Panc1 (cell line): ENCODE measurements at regions not wholly inside any gene's neighbourhood (a gene's known extent, or its start where the extent isn't known, plus 50 kb on each side); places are given as distances from the start of the nearest gene placed in this dataset.

Experiments
- ATAC-seq: fragments of 200-7000 bp; cut with Tn5 transposase; 2 replicates; pipeline ENCODE4 v1.9.1; 2020; ENCODE audit warnings: mild to moderate bottlenecking, moderate library complexity
- BruUV-seq: library from RNA; stranded (reverse); fragments of 400-500 nt; replicated peaks from 2 replicates; lab custom pipeline; 2021; lab: Mats Ljungman, UMichigan
- CTCF ChIA-PET: fragments of 300-600 bp; sonication (Branson Sonifier 250); formaldehyde crosslinking; loops from one replicate; lab custom pipeline; 2022; ENCODE audit warnings: antibody characterized with exemption; lab: Charles Lee
- POLR2A ChIA-PET: fragments of 300-600 bp; sonication (Branson Sonifier 250); formaldehyde crosslinking; loops from one replicate; lab custom pipeline; 2022; ENCODE audit warnings: antibody characterized with exemption; lab: Charles Lee
- DNase-seq: peaks from one replicate; pipeline ENCODE4 v3.0.0-alpha.2; 2010; ENCODE audit warnings: low read depth, low spot score
- H3K27ac ChIP-seq: 2 replicates; pipeline ENCODE4 v1.5.1; 2011; ENCODE audit warnings: mild to moderate bottlenecking, low read length, inconsistent platforms
- H3K27me3 ChIP-seq: fragments of 200-500 bp; sonication (Bioruptor generic); 2 replicates; pipeline ENCODE4 v1.6.0; 2014; ENCODE audit warnings: low read length, inconsistent platforms; ENCODE audit not compliant: control insufficient read depth, insufficient read depth
- H3K36me3 ChIP-seq: fragments of 200-500 bp; sonication (Bioruptor generic); 2 replicates; pipeline ENCODE4 v1.5.1; 2014; ENCODE audit warnings: inconsistent platforms, mild to moderate bottlenecking, low read length, moderate library complexity; ENCODE audit not compliant: control insufficient read depth, insufficient read depth
- H3K4me1 ChIP-seq: 2 replicates; pipeline ENCODE4 v1.5.1; 2011; ENCODE audit warnings: inconsistent platforms, mild to moderate bottlenecking, low read length, moderate library complexity; ENCODE audit not compliant: control insufficient read depth, insufficient read depth
- H3K4me3 ChIP-seq, 2 experiments: 2 replicates each; pipeline ENCODE4 v1.5.1; 2011 to 2012; ENCODE audit warnings: low read depth in 2 of 2, low read length in 2 of 2, mild to moderate bottlenecking in 2 of 2, inconsistent platforms in 1 of 2, moderate library complexity in 1 of 2
- H3K9me3 ChIP-seq: fragments of 200-500 bp; sonication (Bioruptor generic); 2 replicates; pipeline ENCODE4 v1.5.1; 2014; ENCODE audit warnings: low read depth, mild to moderate bottlenecking, inconsistent platforms, low read length, moderate library complexity; ENCODE audit not compliant: control insufficient read depth, insufficient read depth
- POLR2AphosphoS5 ChIP-seq: IDR thresholded peaks from 2 replicates; pipeline ENCODE4 v1.6.1; 2012; ENCODE audit warnings: mild to moderate bottlenecking, low read depth, low read length, moderate library complexity
- SIN3A ChIP-seq: IDR thresholded peaks from 2 replicates; pipeline ENCODE4 v1.6.1; 2012; ENCODE audit warnings: low read depth, mild to moderate bottlenecking, low read length, moderate library complexity, borderline replicate concordance; ENCODE audit not compliant: insufficient read depth
- TCF7L2 ChIP-seq: IDR thresholded peaks from 2 replicates; pipeline ENCODE4 v1.6.1; 2011; ENCODE audit warnings: mild to moderate bottlenecking, low read depth, low read length, inconsistent platforms
- in situ Hi-C: cut with HindIII; loops from 2 replicates; pipeline ENCODE4 v1.10.0; 2016; ENCODE audit warnings: low sequenced_read_pairs, low pct_unique_long_range_greater_than_20kb
- intact Hi-C: fragments of 100-400 bp; cut with micrococcal nuclease; formaldehyde crosslinking; loops from one replicate; pipeline ENCODE4 v1.10.0; 2022; ENCODE audit not compliant: unreplicated experiment
- TF ChIP-seq, protein P1 (sequence below), 2 experiments: IDR thresholded peaks; 2 replicates each; pipeline ENCODE4 v1.6.1; 2011 to 2012; ENCODE audit warnings: low read depth in 2 of 2, control low read depth in 1 of 2, low read length in 1 of 2, mild to moderate bottlenecking in 1 of 2, moderate library complexity in 1 of 2; ENCODE audit not compliant: insufficient read depth in 1 of 2
- TF ChIP-seq, protein P2 (sequence below): fragments of 450-650 bp; IDR thresholded peaks from 2 replicates; pipeline ENCODE4 v1.5.1; 2017; ENCODE audit warnings: mild to moderate bottlenecking

DNA sequence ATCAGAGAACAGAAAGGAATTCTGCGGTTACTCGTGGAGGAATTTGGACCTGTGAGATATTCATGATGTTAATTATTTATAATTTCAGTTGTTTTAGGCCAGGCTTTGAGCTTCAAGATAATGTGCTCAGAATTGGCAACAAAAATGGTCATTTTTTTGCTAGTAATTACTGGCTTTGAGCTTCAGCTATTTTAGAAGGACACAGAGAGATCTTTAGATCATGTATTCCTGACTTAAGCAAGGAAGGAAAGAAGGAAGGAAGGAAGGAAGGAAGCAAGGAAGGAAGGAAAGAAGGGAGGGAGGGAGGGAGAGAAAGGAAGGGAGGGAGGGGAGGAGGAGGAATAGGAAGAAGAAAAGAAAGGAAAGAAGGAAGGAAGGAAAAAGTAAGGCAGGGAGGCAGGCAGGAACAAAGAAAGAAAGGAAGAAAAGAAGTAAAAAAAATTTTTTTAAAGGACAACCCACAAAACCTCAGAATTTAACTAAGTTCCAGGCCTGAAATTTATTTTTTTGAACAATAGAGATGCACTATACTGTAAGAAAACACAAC is 277.9 kb upstream of the KLF3 start:
- in situ Hi-C loops = no loop called here
- H3K4me3 ChIP-seq = no peak overlapping the region
- ATAC-seq (no peak), DNase-seq (no peak)
- no peak overlapping the region for H3K27ac ChIP-seq
- ChIA-PET POLR2A (no interaction called here), CTCF (no interaction called here)
- intact Hi-C loops = no loop called here
- TF ChIP-seq, protein P1, sequence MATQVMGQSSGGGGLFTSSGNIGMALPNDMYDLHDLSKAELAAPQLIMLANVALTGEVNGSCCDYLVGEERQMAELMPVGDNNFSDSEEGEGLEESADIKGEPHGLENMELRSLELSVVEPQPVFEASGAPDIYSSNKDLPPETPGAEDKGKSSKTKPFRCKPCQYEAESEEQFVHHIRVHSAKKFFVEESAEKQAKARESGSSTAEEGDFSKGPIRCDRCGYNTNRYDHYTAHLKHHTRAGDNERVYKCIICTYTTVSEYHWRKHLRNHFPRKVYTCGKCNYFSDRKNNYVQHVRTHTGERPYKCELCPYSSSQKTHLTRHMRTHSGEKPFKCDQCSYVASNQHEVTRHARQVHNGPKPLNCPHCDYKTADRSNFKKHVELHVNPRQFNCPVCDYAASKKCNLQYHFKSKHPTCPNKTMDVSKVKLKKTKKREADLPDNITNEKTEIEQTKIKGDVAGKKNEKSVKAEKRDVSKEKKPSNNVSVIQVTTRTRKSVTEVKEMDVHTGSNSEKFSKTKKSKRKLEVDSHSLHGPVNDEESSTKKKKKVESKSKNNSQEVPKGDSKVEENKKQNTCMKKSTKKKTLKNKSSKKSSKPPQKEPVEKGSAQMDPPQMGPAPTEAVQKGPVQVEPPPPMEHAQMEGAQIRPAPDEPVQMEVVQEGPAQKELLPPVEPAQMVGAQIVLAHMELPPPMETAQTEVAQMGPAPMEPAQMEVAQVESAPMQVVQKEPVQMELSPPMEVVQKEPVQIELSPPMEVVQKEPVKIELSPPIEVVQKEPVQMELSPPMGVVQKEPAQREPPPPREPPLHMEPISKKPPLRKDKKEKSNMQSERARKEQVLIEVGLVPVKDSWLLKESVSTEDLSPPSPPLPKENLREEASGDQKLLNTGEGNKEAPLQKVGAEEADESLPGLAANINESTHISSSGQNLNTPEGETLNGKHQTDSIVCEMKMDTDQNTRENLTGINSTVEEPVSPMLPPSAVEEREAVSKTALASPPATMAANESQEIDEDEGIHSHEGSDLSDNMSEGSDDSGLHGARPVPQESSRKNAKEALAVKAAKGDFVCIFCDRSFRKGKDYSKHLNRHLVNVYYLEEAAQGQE (IDR thresholded peaks at IDR 0.05; ENCODE audit: insufficient read depth in 1 of 2, low read depth in 2 of 2, low read length in 1 of 2) = no peak
- no peak for TF ChIP-seq POLR2AphosphoS5
- TF ChIP-seq TCF7L2 = no peak
- TF ChIP-seq, protein P2, sequence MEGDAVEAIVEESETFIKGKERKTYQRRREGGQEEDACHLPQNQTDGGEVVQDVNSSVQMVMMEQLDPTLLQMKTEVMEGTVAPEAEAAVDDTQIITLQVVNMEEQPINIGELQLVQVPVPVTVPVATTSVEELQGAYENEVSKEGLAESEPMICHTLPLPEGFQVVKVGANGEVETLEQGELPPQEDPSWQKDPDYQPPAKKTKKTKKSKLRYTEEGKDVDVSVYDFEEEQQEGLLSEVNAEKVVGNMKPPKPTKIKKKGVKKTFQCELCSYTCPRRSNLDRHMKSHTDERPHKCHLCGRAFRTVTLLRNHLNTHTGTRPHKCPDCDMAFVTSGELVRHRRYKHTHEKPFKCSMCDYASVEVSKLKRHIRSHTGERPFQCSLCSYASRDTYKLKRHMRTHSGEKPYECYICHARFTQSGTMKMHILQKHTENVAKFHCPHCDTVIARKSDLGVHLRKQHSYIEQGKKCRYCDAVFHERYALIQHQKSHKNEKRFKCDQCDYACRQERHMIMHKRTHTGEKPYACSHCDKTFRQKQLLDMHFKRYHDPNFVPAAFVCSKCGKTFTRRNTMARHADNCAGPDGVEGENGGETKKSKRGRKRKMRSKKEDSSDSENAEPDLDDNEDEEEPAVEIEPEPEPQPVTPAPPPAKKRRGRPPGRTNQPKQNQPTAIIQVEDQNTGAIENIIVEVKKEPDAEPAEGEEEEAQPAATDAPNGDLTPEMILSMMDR = no peak
- no peak for TF ChIP-seq SIN3A
- H3K4me1 ChIP-seq = no peaks in the 10 kb centered on the region
- no peaks in the 10 kb centered on the region for H3K9me3 ChIP-seq
- no peaks in the 10 kb centered on the region; the same call in 1 of the 2 replicates for H3K27me3 ChIP-seq
- BruUV-seq = no TSS peak
- no peaks in the 10 kb centered on the region for H3K36me3 ChIP-seq

DNA sequence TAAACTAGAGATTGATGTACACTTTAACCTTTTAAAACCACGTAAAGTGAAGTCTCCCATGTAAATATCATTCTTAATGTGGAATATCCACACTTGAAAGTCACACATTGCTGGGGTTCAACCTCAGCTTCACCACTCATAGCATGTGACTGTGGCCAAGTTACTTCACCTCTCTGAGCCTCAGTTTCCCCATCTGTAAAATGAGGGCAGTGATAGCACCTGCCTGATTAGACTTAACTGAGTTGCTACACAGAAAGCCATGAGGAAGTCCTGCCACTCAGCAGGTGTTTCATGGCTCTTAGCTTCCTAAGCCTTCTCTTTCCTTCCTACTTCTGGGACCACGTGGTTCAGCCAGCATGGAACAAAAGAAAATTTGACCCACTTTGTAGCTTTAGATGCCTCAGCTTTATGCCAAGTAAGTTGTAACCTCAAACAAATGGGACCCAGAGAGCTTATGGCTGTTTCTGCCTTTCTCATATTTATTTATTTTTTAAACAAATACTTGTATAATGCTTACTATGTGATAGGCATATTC is 277.3 kb upstream of the KLF3 start:
- no TSS peak for BruUV-seq
- in situ Hi-C loops = no loop called here
- CTCF ChIA-PET = no interaction called here
- intact Hi-C loops = no loop called here
- no peak overlapping the region for H3K27ac ChIP-seq
- TF ChIP-seq, protein P2 = no peak
- TF ChIP-seq, protein P1 (IDR thresholded peaks at IDR 0.05; ENCODE audit: insufficient read depth in 1 of 2, low read depth in 2 of 2, low read length in 1 of 2) = no peak
- TF ChIP-seq SIN3A (no peak), TCF7L2 (no peak), POLR2AphosphoS5 (no peak)
- no peaks in the 10 kb centered on the region for H3K9me3 ChIP-seq
- no peaks in the 10 kb centered on the region for H3K4me1 ChIP-seq
- no peaks in the 10 kb centered on the region; the same call in 1 of the 2 replicates for H3K27me3 ChIP-seq
- no peak for ATAC-seq
- POLR2A ChIA-PET = no interaction called here
- no peaks in the 10 kb centered on the region for H3K36me3 ChIP-seq
- no peak for DNase-seq
- no peak overlapping the region for H3K4me3 ChIP-seq
